ENCODE measurements at regions not wholly inside any gene's neighbourhood (a gene's known extent, or its start where the extent isn't known, plus 50 kb on each side); places are given as distances from the start of the nearest gene placed in this dataset.

DNA sequence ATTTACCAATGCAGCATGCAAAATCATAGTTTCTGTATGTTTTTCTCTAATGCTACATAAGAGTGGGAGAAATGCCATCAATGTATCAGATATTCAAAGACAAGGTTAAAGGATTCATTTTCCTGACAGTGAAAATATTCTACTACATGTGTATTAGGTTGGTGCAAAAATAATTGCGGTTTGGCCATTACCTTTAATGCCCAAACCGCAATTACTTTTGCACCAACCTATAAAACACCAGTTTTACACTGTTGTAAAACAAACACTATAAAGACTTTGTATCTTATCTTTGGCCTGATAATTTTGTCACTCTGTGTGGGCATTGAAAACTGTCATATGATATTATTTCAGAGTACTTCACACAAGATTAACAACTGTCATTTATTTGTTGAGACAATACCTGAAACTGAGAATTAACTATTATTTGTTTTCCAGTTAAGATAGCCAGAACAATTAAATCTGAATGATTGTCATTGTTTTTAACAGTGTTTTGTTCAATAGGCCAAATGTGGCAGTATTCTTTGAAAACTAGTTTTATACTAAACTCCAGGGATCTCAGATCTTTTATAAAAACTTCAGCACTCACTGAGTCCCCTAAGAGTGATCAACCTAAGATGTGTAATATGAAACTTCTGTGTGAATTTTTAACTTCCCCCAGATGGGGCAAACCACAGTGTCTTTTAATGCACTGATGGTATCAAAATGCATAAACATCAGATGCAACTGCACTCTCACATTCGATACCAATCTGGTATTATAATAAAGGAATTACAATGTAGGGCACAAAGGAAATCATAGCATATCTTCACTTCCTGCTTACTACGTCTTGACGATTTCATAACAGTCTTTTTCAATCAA, 53.8 kb upstream of the FBN2 start:
- intact Hi-C loops (cut with DNase I) = no loop called here
- DNase-seq = no peak

DNA sequence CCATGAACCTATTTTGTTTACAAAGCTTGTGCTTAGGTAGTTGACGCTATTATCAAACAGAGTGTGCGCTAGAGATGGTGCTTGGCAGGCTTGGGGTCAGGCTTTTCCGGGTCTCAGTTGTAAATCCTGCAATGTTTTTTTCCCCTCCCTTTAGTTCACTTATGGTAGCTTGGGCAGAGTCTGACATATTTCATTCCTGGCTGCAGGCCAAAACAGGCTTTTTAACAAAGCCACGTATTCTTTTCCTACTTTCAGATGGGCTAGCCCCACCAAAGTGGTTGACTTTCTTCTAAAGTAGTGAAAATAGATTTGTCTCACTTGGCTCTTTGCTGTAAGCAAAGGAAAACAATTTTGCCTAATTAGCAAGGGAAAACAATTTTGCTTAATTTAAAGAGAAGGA, 58.0 kb upstream of the FBN2 start:
- intact Hi-C loops (cut with DNase I) = no loop called here
- no peak for DNase-seq

DNA sequence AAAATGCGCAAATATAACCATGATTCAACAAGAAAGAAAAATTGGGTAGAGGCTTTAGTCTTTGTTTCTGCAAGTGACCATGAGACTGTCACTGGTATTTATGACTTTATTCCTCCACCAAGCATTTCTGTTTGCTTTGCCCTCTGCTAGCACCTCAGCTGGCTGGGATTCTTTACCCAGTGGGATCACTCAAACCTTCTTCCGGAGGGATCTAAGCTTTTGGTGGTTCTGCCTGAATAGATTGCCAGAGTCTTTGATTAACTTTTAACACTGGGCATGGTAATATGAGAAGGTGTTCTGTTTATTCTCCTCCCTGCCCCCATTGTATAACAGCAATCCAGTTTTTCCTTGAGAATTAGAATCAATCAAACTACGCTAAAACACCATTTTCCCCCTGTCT, 59.1 kb upstream of the FBN2 start:
- intact Hi-C loops (cut with DNase I) = no loop called here
- no peak for DNase-seq

DNA sequence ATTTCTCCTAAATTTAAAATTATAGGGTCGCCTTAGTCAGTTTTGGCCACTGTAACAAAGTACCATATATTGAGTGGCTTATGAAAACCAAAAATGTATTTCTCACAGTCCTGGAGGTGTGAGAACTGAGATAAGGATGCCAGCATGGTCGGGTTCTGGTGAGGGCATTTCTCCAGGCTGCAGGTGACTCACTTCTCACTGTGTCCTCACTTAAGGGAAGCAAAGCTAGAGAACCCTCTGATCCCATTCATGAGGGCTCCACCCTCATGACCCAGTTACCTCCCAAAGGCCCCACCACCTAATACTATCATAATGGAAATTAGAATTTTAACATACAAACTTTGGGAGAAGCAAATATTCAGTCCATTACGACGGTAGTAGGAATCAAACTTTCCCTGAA, 75.1 kb upstream of the FBN2 start:
- DNase-seq = no peak
- intact Hi-C loops (cut with DNase I) = no loop called here

DNA sequence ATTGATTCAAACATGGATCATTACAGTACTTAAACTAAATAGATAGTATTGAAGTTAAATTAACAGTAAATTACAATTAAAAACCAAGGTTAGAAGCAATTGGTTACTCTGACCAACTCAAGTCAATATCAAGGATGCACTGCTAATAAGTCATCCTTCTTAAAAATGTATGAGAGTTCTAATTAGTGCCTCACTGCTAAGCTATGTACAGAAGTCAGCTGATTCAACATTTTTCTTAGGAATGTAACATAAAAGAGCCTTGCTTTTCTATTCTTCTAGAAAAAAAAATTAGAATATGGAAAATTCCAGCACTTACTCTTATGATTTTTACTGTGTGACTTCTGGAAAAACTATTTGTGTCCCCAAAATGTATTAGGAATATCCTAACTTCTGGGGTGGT, 75.7 kb upstream of the FBN2 start:
- DNase-seq = no peak
- intact Hi-C loops (cut with DNase I) = no loop called here

DNA sequence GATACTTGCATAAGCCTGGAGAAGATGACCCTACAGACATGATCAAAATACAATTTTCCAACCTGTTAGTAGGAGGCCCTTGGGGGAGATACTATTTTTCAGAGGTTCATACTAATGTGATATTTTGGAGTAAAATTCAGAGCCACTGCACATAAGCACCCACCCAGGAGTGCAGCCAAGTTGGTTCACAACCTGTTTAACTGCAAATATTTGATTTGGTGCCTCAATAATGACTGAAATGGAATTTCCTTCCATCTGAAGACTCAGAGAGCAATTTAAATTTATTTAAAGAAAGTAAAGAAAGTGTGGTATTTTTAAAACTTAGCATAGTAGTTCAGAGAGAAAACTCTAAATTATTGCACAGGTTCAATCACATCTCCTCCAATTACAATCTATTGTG, 77.5 kb upstream of the FBN2 start:
- DNase-seq = no peak
- intact Hi-C loops (cut with DNase I) = no loop called here

DNA sequence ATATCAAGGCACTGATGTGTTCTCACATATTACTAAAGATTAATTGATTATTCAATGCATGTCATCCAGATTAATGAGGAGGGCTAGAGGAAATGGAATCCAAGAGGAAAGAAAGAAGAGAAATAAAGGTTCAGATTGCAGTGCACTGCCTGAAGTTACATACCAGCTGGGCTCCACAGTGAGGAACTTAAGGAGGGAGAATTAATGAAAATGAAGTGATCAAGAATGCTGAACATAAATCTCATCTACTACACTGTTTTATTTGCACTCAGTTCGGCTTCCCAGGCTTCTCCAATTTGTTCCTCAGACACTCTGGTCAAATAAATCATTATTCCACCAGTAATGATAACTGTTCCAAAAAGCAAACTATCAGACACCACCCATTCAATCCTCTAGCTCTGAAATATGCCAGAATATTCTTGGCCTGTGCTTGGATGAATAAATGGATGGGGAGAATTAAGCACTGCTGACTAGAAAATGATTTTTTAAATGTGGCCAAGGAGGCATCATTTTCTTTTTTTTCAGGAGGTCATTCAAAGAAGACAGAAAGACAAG, 88.6 kb upstream of the FBN2 start:
- intact Hi-C loops (cut with DNase I) = no loop called here
- no peak for DNase-seq

DNA sequence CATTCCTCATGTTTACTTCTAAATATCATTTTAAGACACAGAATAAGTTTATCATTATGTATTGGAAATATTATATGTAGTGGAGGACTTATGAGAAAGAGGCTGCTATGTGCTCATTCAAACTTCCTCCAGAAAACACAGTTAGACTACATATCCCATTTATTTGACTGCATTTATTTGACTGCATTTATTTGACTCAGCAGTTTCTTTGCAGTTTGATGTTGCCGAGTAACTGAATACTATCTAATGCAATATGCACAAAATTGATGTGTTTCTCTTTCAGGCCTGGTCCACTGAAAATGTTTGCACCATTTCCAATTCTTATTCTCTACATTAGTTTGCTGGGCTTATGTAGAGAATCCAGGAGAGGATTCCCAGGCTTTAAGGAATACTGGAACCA, 89.9 kb upstream of the FBN2 start:
- intact Hi-C loops (cut with DNase I) = no loop called here

DNA sequence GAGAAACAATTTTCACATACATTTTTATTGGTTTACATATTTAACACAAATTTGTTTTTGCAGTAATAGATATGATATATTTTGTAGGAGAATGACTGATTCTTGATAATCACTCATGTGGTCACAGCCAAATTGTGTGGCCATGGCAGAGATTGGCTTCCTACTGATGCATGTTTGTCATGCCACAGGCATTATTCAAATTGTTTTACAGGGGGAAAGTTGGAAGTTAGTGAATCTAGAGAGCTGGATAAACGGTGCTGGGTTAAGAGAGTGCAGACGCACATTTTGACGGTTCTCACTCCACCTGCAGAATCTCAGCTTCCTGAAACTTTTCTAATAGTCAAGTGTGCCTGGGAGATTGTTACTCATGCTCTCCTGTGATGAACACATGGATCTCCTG, 91.1 kb upstream of the FBN2 start:
- no peak for DNase-seq
- intact Hi-C loops (cut with DNase I) = no loop called here

More for the DNA sequence above, 89.9 kb upstream of the FBN2 start:
- DNase-seq = no peak

DNA sequence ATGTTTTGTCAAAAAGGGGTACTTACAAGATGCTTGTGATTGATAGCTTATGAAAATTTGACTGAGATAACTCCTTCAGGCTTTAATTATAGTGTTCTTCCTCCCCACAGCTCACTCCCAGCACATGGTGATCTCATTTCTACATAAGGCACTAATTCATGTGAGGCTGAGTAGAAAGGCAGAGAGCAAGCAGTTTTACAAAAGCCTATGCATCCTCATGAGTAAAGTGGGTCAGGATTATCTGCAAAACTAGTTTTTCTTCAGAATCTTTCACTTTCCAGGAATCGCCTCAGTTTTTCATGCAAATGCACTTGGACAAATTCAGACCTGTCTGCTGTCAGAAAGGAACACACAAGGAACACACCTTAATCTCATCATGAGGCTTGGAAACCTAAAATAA, 92.1 kb upstream of the FBN2 start:
- intact Hi-C loops (cut with DNase I) = no loop called here
- DNase-seq = no peak

DNA sequence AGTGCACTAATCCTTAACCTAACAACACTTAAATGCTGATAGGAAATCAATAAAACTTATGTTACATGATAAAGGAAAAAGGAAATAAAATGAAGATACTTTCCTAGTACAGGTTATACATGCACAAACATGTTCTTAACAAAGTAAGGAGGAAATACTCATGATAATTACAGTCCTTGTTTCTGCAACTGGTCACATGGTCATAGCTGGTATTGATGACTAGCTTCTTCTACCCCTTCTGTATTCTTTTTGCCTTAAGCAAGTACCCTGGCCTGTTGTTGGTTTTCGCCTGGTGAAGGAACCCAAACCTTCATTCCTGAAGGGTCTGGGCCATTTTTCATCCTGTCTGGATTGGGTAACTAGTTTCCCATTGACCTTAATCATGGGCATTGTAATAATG, 93.7 kb upstream of the FBN2 start:
- intact Hi-C loops (cut with DNase I) = no loop called here

DNA sequence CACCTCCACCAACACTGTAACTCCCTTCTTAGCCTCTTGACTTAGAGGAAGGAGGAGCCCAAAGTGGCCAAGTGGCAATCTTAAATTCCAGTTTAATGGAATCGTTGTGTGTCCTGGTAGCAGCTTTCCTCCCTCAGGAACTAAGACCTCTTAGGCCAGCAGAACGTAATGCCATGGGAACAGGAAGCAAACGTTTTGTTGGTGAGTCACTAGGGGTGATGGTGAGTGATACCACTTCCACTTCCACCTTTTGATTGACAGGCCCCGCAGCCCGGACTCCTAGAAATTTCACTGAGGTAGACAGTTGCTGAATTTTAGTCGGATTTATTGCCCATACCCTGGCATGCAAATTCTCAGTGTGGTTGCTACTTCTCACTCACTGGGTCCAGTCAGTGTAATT, 94.2 kb upstream of the FBN2 start:
- DNase-seq = no peak
- intact Hi-C loops (cut with DNase I) = no loop called here

More for the DNA sequence above, 93.7 kb upstream of the FBN2 start:
- DNase-seq = no peak

DNA sequence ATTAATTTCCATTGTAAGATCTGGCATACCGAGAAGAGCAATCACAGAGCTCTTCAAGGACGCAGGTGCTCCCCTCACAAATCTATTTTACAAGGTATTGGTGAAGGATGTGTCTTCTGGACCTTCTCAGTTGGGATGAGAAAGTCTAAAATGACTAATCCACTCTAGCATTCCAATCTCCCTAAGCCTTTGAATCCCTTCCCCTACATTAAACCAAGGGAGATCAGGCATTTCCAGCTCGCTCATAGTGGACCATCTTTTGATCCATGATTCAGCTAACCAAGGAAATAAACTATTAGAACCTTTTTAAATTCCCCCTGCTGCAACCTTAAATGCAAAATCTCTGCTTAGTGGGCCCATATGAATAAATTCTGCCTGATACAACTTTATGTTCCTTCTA, 95.9 kb upstream of the FBN2 start:
- no peak for DNase-seq
- intact Hi-C loops (cut with DNase I) = no loop called here

DNA sequence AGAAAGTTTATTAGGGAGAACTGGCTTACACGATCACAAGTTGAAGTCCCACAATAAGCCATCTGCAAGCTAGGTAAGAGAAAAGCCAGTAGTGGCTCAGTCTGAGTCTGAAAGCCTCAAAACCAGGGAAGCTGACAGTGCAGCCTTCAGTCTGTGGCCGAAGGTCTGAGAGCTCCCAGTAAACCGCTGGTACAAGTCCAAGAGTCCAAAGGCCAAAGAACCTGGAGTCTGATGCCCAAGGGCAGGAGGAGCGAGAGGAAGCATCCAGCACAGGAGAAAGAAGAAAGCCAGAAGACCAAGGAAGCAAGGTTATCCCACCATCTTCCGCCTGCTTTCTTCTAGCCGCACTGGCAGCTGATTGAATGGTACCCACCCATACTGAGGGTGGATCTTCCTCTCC, 97.3 kb upstream of the FBN2 start:
- intact Hi-C loops (cut with DNase I) = no loop called here
- DNase-seq = no peak

DNA sequence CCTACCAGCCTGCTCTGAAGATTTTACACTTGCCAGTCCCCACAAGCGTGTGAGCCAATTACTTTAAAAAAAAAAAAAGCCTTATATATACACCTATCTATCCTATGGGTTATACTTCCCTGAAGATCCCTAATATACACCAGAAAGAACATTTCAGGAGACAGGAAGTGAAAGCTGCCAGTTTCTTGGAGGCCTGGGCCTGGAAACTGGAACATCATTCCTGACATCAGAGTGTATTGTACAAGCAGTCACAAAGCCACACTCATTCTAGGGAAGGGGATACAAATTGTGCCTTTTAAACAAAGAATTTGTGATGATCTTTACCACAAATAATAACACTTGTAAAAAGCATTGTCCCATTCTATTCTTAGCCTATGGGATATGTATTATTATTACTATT, 98.3 kb upstream of the FBN2 start:
- intact Hi-C loops (cut with DNase I) = no loop called here
- no peak for DNase-seq

DNA sequence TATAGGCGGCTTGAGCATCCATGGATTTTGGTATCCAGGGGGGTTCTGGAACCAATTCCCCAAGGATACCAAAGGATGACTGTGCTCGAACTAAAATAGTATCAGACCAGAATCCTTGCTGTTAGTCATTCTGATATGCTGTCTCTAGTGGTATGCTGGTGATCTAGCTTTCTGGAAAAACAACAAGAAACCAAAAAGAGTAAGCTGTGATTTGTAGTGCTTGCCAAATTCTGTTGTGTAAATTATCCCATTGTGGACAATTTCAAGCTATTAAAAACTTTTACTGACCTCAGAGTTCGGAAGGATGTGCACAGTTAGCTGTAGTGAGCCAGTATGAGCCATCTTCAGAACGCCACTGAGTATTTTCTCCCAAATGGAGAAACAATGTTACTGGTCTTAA, 99.0 kb upstream of the FBN2 start:
- intact Hi-C loops (cut with DNase I) = no loop called here
- DNase-seq = no peak

DNA sequence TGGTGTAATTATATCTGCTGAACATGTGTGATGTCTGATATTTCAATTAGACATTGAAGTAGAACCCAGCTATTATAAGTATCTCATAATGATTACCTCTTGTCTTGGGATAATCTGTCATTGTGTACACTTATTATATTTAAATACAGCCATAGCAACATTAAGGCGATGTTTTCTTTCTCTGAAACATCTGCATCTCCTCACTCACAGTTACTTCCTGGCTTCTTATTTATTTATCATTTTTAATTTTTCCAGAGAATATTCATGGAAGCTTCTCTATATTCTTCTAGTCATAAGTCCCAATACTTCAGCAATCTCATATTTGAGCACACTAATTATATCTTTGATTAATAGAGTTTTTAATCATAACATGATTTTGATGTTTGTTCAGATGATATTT, 103.8 kb upstream of the FBN2 start:
- DNase-seq = no peak
- intact Hi-C loops (cut with DNase I) = no loop called here

DNA sequence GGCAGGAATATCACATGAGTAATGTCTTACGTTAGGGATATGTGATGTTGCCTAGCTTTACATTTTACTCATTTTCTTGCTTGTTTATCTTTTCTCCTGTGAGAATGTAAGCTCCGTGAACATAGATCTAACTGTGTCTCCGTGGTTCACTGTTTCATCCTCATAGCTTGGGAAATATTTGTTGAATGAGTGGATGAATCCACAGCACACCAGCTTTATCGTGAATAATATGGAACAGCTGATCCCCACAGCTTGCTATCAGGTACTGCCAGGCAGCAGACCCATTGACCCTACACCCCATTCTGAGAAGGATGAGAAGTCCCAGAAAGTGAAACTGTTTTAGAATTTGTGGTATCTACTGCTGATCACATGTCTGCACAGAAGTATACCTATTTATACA, 106.8 kb upstream of the FBN2 start:
- no peak for DNase-seq

DNA sequence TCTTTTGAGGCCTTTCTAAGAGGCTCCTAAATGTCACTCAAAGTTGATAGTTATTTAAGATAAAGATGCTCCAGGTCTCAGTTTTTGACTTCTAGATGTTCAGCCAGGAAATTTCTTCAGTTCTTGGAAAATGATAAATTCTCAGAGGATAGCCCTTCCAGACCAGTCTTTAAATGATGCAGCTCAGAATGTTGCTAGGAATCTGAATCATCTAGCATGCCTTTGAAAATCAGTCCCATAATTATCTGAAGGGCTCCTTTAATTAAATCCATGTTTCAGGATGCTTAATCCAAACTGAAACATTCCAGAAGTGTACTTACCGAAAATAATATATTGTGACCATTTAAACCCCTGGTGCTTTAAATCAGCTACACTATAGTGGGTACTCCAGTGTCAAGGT, 107.5 kb upstream of the FBN2 start:
- intact Hi-C loops (cut with DNase I) = no loop called here

More for the DNA sequence above, 106.8 kb upstream of the FBN2 start:
- intact Hi-C loops (cut with DNase I) = no loop called here

DNA sequence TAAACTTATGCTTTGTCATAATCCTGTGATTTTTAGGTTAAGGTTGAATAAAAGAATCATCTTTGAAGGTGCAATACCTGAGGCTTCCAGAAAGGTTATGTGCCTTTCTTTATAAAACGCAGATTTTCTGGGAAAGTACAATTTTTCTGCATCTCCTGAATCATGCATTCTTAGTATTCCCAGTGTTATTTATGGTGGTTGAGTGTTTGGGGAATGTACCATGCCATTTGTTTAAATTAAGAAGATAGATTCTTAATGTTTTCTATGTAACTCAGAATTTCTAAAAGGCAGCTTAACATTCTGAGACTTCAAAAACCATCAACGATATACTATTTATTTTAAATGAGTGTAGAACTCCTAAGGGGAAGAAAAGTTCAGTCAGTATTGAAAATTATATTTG, 108.1 kb upstream of the FBN2 start:
- intact Hi-C loops (cut with DNase I) = no loop called here
- DNase-seq = no peak

More for the DNA sequence above, 107.5 kb upstream of the FBN2 start:
- DNase-seq = no peak

DNA sequence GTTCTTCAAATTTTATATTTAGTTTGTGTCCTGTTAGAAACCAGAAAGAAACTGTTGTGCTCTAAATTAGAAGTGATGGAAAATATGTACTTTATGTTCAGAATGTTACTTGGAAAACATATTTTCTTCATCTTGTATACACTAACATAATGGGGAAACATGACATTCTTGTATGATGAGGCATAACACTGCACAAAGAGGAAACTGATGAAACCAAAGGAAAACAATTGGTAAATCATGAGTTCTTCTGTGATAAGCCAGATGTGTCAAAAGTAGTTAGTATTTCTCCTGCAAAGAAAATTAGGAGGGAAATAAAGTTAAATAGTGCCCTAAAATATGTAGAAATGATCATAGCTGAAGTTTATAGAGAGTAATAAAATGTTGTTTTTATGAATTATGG, 111.1 kb upstream of the FBN2 start:
- intact Hi-C loops (cut with DNase I) = no loop called here
- no peak for DNase-seq

Data from head of caudate nucleus (tissue), 42 donors.